Adipocyte (in vitro differentiated cells): ENCODE measurements at regions not wholly inside any gene's neighbourhood (a gene's known extent, or its start where the extent isn't known, plus 50 kb on each side); places are given as distances from the start of the nearest gene placed in this dataset.

Experiments
- DNase-seq: peaks from one replicate; pipeline ENCODE4 v3.0.0-alpha.2; 2015; ENCODE audit warnings: low read depth
- H3K27me3 ChIP-seq: replicated peaks from 2 replicates; pipeline ENCODE4 v1.7.0; 2013; ENCODE audit warnings: mild to moderate bottlenecking, low read length, moderate library complexity; ENCODE audit not compliant: control insufficient read depth, insufficient read depth
- H3K36me3 ChIP-seq: 2 replicates; pipeline ENCODE4 v1.7.0; 2013; ENCODE audit warnings: low read length, mild to moderate bottlenecking, moderate library complexity; ENCODE audit not compliant: control insufficient read depth, insufficient read depth, severe bottlenecking
- H3K4me1 ChIP-seq: 2 replicates; pipeline ENCODE4 v1.7.0; 2013; ENCODE audit warnings: mild to moderate bottlenecking, low read length, moderate library complexity; ENCODE audit not compliant: control insufficient read depth, insufficient read depth
- H3K4me3 ChIP-seq: 2 replicates; pipeline ENCODE4 v1.7.0; 2013; ENCODE audit warnings: mild to moderate bottlenecking, low read length, moderate library complexity
- H3K9ac ChIP-seq: 2 replicates; pipeline ENCODE4 v1.7.0; 2013; ENCODE audit warnings: mild to moderate bottlenecking, low read length, moderate library complexity
- H3K9me3 ChIP-seq: 2 replicates; pipeline ENCODE4 v1.7.0; 2013; ENCODE audit warnings: mild to moderate bottlenecking, low read length, moderate library complexity; ENCODE audit not compliant: control insufficient read depth

GRCh38 chr3:164467007-164467406, 611.3 kb downstream of the SI start:
- no peaks in the 10 kb centered on the region for H3K27me3 ChIP-seq
- H3K36me3 ChIP-seq, result no peaks in the 10 kb centered on the region
- no peak overlapping the region for H3K9ac ChIP-seq
- DNase-seq, result no peak
- no peak overlapping the region for H3K4me3 ChIP-seq
- H3K4me1 ChIP-seq, result no peaks in the 10 kb centered on the region
- peaks cover 10% of the 10 kb centered on the region for H3K9me3 ChIP-seq

GRCh38 chr3:164465172-164465571, 613.1 kb downstream of the SI start:
- H3K4me1 ChIP-seq, result peaks cover 5% of the 10 kb centered on the region
- peak; percentile 80 for DNase-seq
- H3K4me3 ChIP-seq, result no peak overlapping the region
- H3K27me3 ChIP-seq, result no peaks in the 10 kb centered on the region
- H3K9me3 ChIP-seq, result peaks cover 10% of the 10 kb centered on the region
- no peak overlapping the region for H3K9ac ChIP-seq
- H3K36me3 ChIP-seq, result no peaks in the 10 kb centered on the region

- H3K4me1 ChIP-seq, result peaks cover 8% of the 10 kb centered on the region
- peak overlapping the region; percentile 74 for H3K4me3 ChIP-seq
- H3K9ac ChIP-seq, result peak overlapping the region; percentile 70
- no peaks in the 10 kb centered on the region for H3K9me3 ChIP-seq
- H3K27me3 ChIP-seq, result no peaks in the 10 kb centered on the region
- DNase-seq, result no peak
- H3K36me3 ChIP-seq, result no peaks in the 10 kb centered on the region
These were observed 617.4 kb downstream of the SI start for GRCh38 chr3:164460851-164461250.

- Histone ChIP-seq H3K27me3 (no peaks in the 10 kb centered on the region), H3K36me3 (no peaks in the 10 kb centered on the region), H3K4me1 (peaks cover 8% of the 10 kb centered on the region), H3K9me3 (no peaks in the 10 kb centered on the region), H3K9ac (no peak overlapping the region), H3K4me3 (no peak overlapping the region)
- no peak for DNase-seq
These were observed 618.7 kb downstream of the SI start for GRCh38 chr3:164459521-164460151.

- DNase-seq, result peak; percentile 82
- H3K9me3 ChIP-seq, result no peaks in the 10 kb centered on the region
- no peak overlapping the region for H3K9ac ChIP-seq
- H3K27me3 ChIP-seq, result no peaks in the 10 kb centered on the region
- H3K36me3 ChIP-seq, result no peaks in the 10 kb centered on the region
- peaks cover 8% of the 10 kb centered on the region for H3K4me1 ChIP-seq
- H3K4me3 ChIP-seq, result no peak overlapping the region
These were observed 619.3 kb downstream of the SI start for GRCh38 chr3:164458986-164459385.

GRCh38 chr3:164453714-164454113, 624.6 kb downstream of the SI start:
- Histone ChIP-seq H3K27me3 (no peaks in the 10 kb centered on the region), H3K36me3 (no peaks in the 10 kb centered on the region), H3K9me3 (no peaks in the 10 kb centered on the region), H3K4me3 (no peak overlapping the region), H3K4me1 (peaks cover 20% of the 10 kb centered on the region), H3K9ac (no peak overlapping the region)
- DNase-seq, result no peak

GRCh38 chr3:164452707-164453106, 625.6 kb downstream of the SI start:
- Histone ChIP-seq H3K4me1 (peaks cover 19% of the 10 kb centered on the region), H3K36me3 (no peaks in the 10 kb centered on the region), H3K4me3 (peak overlapping the region; percentile 32), H3K9ac (no peak overlapping the region), H3K9me3 (peaks cover 5% of the 10 kb centered on the region), H3K27me3 (no peaks in the 10 kb centered on the region)
- peak; percentile 56 for DNase-seq

GRCh38 chr3:164451072-164451910, 627.0 kb downstream of the SI start:
- peak; percentile 49 for DNase-seq
- Histone ChIP-seq H3K27me3 (no peaks in the 10 kb centered on the region), H3K4me1 (peaks cover 19% of the 10 kb centered on the region), H3K36me3 (no peaks in the 10 kb centered on the region), H3K4me3 (peak overlapping the region; percentile 71), H3K9ac (peak overlapping the region; percentile 61), H3K9me3 (peaks cover 5% of the 10 kb centered on the region)

GRCh38 chr3:164450276-164450905, 627.9 kb downstream of the SI start:
- no peaks in the 10 kb centered on the region for H3K36me3 ChIP-seq
- no peaks in the 10 kb centered on the region for H3K27me3 ChIP-seq
- peak overlapping the region; percentile 59 for H3K9ac ChIP-seq
- H3K4me3 ChIP-seq, result peak overlapping the region; percentile 17
- H3K9me3 ChIP-seq, result peaks cover 5% of the 10 kb centered on the region
- peaks cover 19% of the 10 kb centered on the region for H3K4me1 ChIP-seq
- peak; percentile 76 for DNase-seq

GRCh38 chr3:164419220-164419619, 659.1 kb downstream of the SI start:
- Histone ChIP-seq H3K9me3 (no peaks in the 10 kb centered on the region), H3K4me3 (no peak overlapping the region), H3K9ac (no peak overlapping the region), H3K4me1 (no peaks in the 10 kb centered on the region), H3K36me3 (no peaks in the 10 kb centered on the region), H3K27me3 (no peaks in the 10 kb centered on the region)
- DNase-seq, result no peak

- no peak overlapping the region for H3K9ac ChIP-seq
- H3K4me1 ChIP-seq, result no peaks in the 10 kb centered on the region
- H3K4me3 ChIP-seq, result no peak overlapping the region
- H3K9me3 ChIP-seq, result no peaks in the 10 kb centered on the region
- no peaks in the 10 kb centered on the region for H3K36me3 ChIP-seq
- no peaks in the 10 kb centered on the region for H3K27me3 ChIP-seq
- no peak for DNase-seq
These were observed 659.9 kb downstream of the SI start for GRCh38 chr3:164418414-164418813.
